HG03066 (cell line): ENCODE measurements at regions not wholly inside any gene's neighbourhood (a gene's known extent, or its start where the extent isn't known, plus 50 kb on each side); places are given as distances from the start of the nearest gene placed in this dataset.
"Not testable (repeated sequence)": the region's sequence is repeated elsewhere in the genome, so short reads cannot be mapped to it uniquely, and the experiment has no call there.

Experiments used
- ATAC-seq: cut with Tn5 transposase; IDR thresholded peaks from one replicate; pipeline ENCODE4 v1.9.1; 2021; ENCODE audit warnings: low read depth; ENCODE audit not compliant: unreplicated experiment

DNA sequence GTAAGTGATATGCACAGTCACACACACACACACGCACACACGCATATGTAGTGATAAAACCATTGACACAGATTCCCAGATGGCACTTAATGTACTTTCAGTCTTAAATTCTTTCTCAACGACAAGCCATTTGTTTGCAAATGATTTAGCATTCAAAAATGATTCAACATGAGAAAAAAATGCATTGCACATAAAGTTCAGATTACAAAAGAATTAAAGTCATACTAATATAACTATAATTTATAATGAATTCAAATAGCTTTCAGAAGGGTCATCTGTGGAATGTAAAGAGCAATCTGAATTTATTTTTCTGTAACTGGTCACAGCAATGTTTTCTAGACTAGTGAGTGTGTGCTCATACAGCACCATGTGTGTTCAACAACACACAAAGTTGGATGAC is 521.6 kb upstream of the ZNF337 start:
- ATAC-seq, result no peak

DNA sequence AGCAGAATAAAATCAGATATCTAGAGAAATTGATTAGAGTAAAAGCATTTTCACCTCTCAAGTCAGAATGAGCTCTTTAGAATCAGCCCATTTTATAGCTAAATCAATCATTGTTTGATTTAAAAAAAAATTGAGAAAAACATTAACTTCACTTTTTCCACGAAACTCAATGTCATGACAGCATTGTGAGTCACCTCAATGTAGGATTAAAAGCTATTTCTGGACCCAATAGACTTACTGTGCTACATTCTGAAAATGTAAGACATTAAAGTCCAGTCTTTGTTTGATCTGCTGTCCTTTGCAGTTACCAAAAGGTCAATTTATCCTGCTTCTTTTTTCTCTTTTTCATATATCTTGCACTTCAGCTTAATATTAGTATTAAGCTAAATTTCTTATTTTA is 519.4 kb upstream of the ZNF337 start:
- no peak for ATAC-seq

DNA sequence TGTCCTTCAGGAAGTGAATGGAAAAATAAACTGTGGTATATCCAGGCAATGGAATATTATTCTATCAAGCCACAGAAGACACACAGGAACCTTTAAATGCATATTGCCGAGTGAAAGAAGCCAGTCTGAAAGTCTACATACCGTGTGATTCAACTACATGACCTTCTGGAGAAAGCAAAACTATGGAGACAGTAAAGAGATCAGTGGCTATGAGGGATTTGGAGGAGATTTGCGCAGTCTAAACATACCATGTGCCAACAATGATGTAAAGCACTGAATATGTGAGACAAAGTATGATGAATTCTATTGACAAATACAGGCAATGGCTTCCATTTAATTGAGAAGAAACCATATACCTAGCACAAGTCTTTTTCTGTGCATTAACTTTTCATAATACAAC is 518.3 kb upstream of the ZNF337 start:
- ATAC-seq, result no peak

DNA sequence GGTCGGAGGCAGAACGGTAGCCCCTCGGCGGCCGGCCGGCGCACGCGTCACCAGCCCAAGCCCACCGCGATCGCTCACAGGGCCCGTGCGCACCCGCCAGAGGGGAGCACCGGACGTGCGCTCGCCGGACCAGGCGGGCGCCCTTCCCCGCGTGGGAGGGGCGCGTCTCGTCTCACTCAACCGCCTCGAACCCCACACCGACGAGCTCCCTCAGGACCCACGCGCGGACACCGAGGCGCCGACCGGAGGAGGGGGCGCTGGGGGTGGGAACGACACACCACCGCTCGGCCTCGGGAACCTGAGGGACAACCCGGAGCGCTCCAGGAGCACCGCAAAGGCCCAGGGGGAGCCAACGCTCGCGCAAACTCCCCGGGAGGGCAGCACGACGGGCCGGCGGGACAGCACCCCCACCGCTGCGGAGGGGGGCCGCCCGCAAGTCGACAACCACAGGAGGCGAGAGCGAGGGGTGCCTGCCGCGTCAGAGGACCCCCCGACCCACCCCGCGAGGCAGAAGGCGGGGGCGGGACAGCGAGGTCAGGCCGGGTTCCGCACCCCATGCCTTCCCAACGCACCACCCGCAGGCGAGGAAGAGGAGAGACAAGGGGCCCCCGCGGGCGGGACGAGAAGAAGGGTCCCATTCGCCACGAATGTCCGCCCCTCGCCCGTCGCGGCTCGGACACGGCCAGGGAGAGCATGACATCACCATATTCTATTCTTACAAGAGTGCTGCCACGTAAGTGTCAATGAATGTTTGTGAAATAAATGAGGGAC is 512.7 kb upstream of the ZNF337 start:
- ATAC-seq, result no peak

DNA sequence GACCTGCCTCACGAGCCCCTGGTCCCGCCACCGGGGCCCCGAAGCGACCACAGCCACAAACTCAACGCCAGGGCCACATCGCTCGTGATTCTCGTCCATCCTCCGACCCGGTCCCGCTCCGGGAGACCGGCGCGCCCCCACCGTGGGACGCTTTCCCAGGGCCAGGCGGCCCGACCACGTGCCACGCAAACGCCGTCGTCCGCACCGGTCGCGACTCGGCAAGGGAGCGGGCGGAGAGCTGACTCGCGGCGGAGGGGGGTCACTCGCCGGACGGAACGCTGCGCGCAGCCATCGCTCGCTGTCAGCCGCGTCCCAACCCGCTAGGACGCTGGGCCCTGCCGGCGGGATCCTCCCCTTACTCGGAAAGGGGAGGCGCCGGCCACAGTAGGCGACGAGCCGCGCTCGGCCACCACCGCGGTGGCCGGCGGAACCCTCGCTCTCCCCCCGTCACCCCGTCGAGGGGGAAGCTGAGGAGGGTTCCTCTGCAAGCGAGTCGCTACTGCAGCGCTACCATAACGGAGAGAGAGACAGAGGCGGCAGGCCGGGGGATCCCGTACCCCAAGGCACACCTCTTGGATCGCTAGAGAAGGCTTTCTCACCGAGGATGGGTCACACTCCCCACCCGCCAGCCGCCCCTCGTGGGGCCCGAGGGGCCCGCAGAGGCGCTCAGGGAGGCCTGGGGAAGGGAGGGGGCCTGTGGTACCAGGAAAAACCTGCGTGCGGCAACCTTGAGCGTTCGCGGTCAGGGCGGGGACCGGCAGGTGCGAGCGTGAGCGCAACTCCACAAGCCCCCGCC is 511.8 kb upstream of the ZNF337 start:
- ATAC-seq, result no peak

DNA sequence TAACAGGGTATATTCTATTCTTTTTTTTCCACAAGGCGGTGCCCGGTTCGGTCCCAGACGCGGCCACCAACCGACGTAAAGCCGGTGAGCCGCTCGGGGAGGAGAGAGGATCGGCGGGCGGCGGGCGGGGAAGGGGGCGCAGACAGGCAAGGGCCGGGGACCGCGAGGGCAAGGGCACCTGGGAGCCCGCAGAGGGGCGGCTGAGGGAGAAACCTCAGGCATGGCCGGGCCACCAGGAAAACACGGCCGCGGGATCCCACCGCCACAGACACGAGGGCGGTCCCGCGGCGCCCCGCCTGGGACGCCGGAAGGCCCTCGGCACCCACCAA is 511.3 kb upstream of the ZNF337 start:
- not testable (repeated sequence) for ATAC-seq

DNA sequence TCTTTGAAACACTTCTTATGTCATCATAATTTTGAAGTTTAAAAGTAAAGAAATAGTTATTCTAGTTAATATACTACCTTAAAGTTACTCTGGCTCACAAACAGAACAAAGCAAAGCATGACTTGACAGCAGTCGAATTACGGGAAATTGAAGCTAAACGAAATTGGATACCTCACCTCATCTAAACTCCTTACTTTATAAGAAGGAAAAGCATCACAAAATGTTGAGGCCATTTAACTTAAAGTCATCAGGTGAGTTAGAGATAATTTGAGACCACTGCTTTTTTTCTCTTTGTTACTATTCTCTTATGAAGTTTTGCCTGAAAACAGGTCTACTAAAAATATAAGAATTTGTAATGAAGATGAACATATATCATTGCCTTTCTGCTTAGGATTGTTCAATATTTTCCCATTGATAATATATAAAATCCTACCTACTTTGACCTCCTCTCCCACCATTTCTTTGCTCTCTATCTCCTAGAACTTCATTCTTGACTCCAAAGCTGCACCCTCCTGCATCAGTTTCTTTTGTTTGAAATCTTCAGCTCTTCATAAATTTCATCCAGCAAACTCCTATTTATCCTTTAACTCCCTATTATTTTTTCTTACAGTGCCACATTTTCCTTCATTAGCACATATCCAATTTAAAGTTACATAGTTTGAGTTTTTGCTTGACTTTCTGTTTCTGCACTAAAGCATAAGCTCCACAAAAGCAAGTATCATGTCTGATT is 510.7 kb upstream of the ZNF337 start:
- ATAC-seq, result no peak

DNA sequence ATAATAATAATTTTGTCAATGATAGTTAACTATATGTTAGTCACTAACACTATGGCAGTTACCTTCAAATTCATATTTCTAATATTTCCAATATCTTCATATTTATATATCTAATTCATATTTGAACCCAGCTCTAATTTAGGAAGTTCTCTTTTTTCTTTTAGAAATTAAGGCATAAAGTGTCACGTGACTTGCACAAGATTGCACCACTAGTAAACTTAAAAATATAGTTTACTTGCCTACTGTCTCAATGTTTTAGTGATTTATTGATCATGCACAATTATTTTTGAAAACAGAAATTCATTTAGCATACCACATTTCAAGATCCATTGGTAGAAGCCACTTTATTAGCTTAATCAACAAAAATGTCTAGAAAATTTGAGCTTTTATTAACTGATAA is 508.7 kb upstream of the ZNF337 start:
- no peak for ATAC-seq

DNA sequence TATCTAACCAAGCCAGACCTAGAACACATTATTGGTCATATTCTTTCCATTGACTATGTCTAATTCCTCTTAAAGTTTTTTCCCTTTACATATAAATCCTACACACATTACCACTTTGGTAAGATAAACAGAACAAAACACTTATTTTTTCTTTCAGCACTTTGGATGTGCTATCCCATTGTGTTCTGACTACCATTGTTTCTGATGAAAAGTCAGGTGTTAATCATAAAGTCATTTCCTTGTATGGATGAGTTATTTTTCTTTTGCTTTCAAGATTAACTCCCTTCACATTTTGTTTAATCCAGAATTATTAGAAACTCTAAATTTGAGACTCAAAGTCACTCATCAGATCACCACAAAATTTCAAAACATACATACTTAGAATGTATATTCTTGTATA is 504.4 kb upstream of the ZNF337 start:
- not testable (repeated sequence) for ATAC-seq

DNA sequence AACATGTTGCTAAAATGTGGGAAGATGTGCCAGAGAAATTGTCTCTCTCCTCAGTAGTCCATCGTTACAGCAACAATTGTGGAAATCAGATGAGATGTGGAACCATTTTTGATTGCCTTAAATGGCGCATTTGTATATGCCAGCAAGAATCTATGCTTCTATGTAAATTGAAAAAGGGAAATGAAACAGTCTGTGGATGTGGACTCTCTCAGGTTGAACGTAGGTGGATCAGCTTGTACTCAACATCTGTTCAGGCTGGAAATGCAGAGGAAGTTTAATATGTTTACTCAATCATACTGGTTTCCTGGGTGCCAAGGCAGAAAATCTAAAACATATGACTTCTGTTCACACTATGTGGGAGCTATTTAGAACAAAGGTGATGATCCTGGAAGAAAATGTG is 490.7 kb upstream of the ZNF337 start:
- not testable (repeated sequence) for ATAC-seq

DNA sequence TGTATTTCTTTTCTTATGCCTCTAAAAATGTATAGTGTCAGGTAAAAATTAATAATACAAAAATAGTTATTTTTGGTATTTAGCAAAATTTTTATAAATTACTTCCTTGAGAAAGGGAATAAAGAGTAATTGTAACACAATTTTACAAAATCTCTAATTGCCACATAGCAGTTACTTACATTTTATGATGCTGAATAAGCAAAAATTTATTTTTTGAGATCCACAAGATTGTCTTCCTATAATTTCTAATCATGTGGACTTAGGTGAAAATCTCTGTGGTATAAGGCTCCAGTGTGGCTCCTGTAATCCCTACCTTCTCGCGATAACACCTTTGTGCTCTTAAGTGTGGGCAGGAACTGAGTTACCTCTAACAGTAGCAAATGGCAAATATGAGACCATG is 487.1 kb upstream of the ZNF337 start:
- ATAC-seq, result not testable (repeated sequence)

DNA sequence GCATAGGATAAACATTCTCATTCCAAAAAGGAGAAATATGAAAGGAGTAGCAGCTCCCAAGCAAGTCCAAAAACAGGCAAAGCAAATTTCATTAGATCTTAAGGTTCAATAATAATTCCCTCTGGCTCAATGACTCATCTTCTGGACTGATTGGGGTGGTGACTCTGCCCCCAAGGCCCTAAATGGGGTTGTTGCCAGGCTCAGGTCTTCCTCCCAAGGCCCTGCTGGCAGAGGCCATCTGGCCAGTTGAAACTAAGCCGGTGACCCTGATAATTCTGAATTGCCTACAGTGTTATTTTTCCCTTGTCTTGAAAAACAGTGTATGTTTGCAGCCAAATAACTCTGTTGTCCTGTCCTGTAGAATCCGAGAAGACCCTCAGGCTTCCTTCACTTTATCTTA is 484.7 kb upstream of the ZNF337 start:
- ATAC-seq, result not testable (repeated sequence)

DNA sequence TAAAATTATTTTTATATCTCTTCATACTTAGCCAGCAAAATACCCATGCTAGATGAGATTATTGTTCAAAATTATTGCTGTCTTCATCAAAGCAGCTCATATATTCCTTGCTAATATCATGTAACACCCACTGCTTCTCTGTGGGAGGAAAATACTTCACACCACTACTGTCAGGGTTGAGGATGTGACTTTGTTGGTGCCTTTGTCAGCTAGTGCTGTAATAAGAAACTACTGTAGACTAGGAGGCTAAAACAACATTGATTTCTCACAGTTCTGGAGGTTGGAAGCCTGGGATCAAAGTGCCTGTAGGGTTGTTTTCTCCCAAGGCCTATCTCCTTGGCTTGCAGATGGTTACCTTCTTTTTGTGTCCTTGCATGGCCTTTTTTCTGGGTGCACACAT is 475.2 kb upstream of the ZNF337 start:
- ATAC-seq, result not testable (repeated sequence)

DNA sequence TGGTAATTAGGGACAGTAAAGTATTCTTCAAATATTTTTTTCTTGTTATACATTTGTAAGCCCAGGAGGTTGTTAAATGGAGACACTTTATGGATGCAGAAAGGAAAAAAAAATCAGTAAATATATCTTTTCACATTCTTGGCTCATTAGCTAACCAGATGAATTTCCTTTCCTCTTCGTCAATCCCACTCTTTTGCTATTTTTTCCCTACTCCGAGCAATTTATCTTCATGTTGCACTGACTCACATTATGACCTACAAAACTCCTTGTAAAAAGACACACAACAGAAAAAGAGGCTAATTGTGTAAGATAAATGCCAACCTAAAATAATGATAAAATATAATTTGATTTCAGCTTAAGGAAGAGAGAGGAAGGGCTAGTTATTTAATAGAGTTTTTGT is 472.9 kb upstream of the ZNF337 start:
- no peak for ATAC-seq

DNA sequence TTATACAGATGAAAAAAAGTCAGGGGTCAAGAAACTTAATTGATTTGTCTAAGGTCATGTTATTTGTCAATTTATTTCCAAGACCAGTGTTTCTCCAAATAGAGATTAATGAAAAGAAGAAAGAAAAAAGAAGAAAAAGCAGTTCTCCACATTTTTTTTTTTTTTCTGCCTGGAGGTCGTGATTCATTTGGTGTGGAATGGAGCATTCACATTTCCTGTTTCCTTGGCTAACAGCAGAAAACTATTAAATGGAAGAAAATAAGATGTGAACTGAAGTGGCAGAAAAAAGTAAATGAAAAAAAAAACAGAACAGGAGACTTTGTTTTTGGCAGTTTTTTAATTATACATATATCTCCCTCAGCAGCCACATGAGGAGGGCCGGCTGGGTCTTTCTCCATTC is 470.8 kb upstream of the ZNF337 start:
- ATAC-seq, result no peak

DNA sequence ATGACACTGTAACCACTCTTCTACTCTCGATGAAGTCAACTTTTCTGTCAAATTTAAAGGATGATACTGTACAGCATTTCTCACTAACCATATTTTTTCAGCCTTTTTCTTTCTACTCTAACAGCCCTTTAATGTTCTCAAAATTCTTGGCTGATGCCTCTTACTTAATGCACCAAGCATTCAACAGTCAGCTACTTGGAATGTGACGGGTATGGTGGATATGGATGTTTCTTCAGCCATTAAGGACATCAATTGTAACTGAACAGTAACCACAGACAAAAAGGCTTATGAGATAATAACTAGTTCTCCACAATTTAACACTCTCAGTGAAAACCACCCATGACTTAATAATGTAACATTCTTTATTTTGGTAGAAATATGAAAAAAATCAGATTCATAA is 467.2 kb upstream of the ZNF337 start:
- ATAC-seq, result no peak

DNA sequence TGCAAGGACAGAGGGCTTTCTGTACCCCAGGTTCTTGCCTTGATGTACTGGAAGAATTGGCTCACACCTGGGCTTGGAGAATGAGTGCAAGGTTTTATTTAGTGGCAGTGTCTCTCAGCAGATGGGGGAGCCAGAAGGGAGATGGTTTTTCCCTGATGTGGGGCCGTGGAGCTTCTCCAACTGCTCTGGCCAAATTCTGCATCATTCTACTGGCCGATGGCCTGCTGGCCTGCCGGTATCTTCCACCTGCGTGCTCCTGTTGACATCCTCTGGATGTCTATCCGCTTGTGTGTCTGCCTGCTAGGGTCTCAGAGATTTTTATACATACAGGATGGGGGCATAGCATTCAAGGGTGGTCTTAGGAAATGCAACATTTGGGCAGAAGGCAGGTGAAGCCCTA is 466.5 kb upstream of the ZNF337 start:
- ATAC-seq, result not testable (repeated sequence)

DNA sequence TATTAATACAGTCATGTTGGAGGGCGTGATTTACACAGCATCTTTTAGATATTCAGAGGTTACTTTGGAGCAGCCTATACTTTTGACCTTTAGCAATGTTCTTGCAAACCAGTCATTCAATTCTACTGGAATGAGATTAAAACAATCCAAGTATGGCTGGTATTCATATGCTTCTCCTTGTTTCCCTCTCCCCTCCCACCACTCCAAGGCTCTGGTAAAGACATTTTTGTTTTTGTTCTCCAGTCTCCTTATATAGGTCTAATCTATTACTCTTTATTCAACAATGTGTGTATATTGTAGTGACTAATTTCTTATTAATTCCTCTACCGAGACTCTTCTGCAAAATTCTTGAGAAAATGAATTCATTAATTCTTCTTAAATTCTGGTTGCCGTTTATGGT is 465.1 kb upstream of the ZNF337 start:
- ATAC-seq, result not testable (repeated sequence)

DNA sequence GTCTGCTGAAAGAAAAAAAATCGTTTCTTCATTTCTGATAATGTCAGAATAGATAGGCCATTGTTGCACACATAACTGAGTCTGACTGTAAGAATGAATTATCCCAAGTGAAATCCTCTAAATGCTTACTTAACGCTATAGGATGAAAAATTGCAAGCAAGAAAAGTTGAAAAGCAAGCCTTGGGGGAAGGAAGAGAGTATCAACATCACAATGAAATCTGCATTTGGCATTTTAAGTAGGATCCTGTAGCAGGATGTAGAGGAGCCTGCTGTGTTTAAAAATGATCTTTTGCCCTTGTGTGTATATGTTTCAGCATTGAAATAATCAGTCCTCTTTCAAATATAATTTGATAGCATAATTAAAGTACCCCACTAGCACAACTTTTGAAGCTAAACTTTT is 464.3 kb upstream of the ZNF337 start:
- ATAC-seq, result not testable (repeated sequence)

DNA sequence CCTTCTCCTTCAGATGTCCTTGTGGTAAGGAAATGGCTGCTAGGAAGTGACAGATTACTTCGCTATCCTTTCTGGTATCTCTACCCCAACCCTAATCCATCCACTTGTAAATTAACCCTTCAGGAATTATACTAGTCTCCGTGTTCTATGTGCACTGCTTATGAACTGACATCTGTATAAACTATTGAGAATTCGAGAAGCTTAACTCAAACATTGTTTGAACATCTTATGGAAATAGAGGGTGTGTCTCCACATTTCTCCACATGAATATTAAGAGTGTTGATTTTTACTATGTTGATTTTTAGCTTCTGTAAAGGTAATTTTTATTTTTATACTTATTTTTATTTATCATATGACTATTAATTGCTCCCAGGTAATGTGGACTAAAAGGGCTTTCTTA is 457.6 kb upstream of the ZNF337 start:
- no peak for ATAC-seq

DNA sequence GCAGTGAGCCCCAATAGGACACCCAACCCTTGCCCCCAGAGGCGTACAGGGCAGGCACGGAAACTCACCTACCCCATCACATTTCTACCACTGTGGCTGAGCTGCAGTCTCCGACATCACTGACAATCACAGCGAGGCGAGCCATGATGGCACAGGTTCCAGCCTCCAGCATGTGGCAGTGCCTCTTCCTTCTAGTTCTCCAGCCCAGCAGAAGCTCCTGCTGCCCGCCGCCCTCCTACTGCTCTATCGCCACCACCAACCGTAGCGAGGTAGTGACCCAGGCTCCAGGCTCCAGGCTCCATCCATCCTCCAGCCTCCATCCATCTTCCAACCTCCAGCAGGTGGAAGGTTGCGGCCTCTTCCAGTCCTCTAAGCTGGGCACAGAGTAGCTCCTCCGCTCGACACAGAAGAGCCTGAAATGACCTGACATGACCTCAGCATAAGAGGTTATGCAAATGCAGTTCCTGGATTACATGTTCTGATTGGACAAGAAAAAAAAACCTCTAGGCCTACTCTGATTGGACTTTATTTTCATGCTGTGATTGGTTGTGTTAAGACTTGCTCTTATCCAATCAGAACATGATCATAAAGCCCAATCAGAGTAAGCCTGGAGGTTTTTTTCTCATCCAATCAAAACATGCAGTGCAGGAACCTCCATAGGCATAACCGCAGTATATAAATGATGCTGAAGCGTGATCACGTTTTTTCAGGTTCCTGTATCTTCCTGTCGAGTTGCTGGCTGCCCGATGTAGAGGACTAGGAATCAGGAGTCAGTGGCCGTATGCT is 438.9 kb upstream of the ZNF337 start:
- ATAC-seq, result no peak
